Stimulated activated effector memory CD8-positive, alpha-beta T cell treated with anti-CD3 and anti-CD28 coated beads, Interleukin-12 subunit alpha, Interleukin-12 subunit beta, amount 100 ng/mL, for 72 hours (primary cell): ENCODE measurements at regions not wholly inside any gene's neighbourhood (a gene's known extent, or its start where the extent isn't known, plus 50 kb on each side); places are given as distances from the start of the nearest gene placed in this dataset.
A peak's percentile ranks its signal among the peaks of the same experiment; 100 is the strongest.
"Not testable (repeated sequence)": the region's sequence is repeated elsewhere in the genome, so short reads cannot be mapped to it uniquely, and the experiment has no call there.

Experiments
- ATAC-seq: fragments of 150-1000 bp; cut with Tn5 transposase; 2 replicates; pipeline ENCODE4 v1.10.0; 2021
- DNase-seq, 2 donors: peaks; one replicate each; pipeline ENCODE4 v3.0.0; 2021 to 2022; ENCODE audit warnings: low spot score in 2 of 2
- H3K27ac Mint-ChIP-seq: one replicate; pipeline ENCODE4 v1.8.0; 2022; ENCODE audit warnings: mild to moderate bottlenecking, mixed read lengths
- H3K36me3 Mint-ChIP-seq: one replicate; pipeline ENCODE4 v1.8.0; 2022; ENCODE audit warnings: mild to moderate bottlenecking, mixed read lengths
- H3K4me1 Mint-ChIP-seq: one replicate; pipeline ENCODE4 v1.8.0; 2022; ENCODE audit warnings: mixed read lengths
- H3K4me3 Mint-ChIP-seq: one replicate; pipeline ENCODE4 v1.8.0; 2022; ENCODE audit warnings: mild to moderate bottlenecking, mixed read lengths
- H3K9me3 Mint-ChIP-seq: one replicate; pipeline ENCODE4 v1.8.0; 2022; ENCODE audit warnings: mixed read lengths

DNA sequence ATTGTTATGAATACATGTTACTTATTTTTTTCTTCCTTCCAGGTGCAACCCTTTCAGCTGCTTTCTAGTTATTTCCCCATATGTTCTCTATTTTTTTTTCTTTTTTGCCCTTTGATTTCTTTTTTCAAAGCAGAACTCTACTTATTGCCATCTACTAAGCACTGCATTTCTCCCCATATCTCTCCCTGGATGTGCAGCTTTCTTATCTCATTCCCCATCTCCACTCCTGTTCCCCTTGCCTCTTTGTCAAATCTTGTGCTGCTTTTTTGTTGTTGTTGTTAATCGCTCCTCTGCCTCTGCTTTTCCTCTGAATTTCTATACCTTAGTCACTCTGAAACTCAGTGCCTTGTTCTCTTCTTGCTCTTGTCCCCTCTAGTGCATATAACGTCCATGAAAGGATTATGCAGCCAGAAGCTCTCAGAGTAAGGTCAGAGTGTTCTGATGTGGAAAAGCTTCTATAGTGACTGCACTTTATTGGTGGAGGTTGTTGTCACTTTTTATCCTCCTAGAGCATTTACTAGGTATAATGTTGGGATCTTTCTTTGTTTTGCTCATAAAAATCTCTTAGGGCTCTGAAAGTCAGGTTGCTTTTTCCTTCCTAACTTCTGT, 51.1 kb upstream of the JADE1 start:
- Mint-ChIP-seq H3K9me3 (no peaks in the 10 kb centered on the region), H3K36me3 (no peaks in the 10 kb centered on the region), H3K4me1 (no peaks in the 10 kb centered on the region), H3K27ac (no peak overlapping the region), H3K4me3 (no peak overlapping the region)
- no peak for DNase-seq
- no peak for ATAC-seq

- no peak overlapping the region for H3K4me3 Mint-ChIP-seq
- H3K36me3 Mint-ChIP-seq: no peaks in the 10 kb centered on the region
- ATAC-seq: no peak
- no peaks in the 10 kb centered on the region for H3K9me3 Mint-ChIP-seq
- no peaks in the 10 kb centered on the region for H3K4me1 Mint-ChIP-seq
- H3K27ac Mint-ChIP-seq: no peak overlapping the region
- no peak for DNase-seq
These were observed 51.8 kb upstream of the JADE1 start for GRCh38 chr4:128757712-128758111.

DNA sequence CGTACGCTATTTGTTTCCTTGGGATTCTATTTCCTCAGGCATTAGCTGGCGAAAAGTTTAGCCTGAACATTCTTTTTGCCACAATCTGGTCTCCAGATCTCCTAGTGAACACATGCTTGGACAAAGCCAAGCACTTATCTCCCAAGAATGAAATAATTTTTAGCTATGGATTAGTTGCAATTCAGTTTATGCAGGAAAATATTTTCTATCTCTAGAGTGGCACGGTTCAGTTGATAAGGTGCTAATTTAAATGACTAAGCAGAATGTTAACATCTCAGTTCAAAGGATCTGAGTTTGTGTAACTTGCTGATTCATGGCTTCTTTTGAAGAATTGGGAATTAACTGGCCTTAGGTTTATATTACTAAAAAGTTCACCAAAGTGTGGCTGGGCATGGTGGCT, 58.1 kb upstream of the JADE1 start:
- H3K9me3 Mint-ChIP-seq: no peaks in the 10 kb centered on the region
- H3K36me3 Mint-ChIP-seq: no peaks in the 10 kb centered on the region
- H3K4me1 Mint-ChIP-seq: no peaks in the 10 kb centered on the region
- no peak for DNase-seq
- H3K27ac Mint-ChIP-seq: no peak overlapping the region
- H3K4me3 Mint-ChIP-seq: no peak overlapping the region
- no peak for ATAC-seq

- H3K4me1 Mint-ChIP-seq, H3K9me3 Mint-ChIP-seq, ATAC-seq, H3K36me3 Mint-ChIP-seq, H3K27ac Mint-ChIP-seq, DNase-seq, H3K4me3 Mint-ChIP-seq: not testable (repeated sequence)
These were observed 67.8 kb upstream of the JADE1 start for GRCh38 chr4:128741748-128742147.

- ATAC-seq: no peak
- H3K36me3 Mint-ChIP-seq: no peaks in the 10 kb centered on the region
- H3K4me1 Mint-ChIP-seq: no peaks in the 10 kb centered on the region
- no peak overlapping the region for H3K4me3 Mint-ChIP-seq
- H3K27ac Mint-ChIP-seq: no peak overlapping the region
- no peaks in the 10 kb centered on the region for H3K9me3 Mint-ChIP-seq
- no peak for DNase-seq
These were observed 72.4 kb upstream of the JADE1 start for GRCh38 chr4:128737098-128737513.

- no peak for DNase-seq
- no peak overlapping the region for H3K4me3 Mint-ChIP-seq
- H3K4me1 Mint-ChIP-seq: no peaks in the 10 kb centered on the region
- H3K9me3 Mint-ChIP-seq: no peaks in the 10 kb centered on the region
- no peak overlapping the region for H3K27ac Mint-ChIP-seq
- no peak for ATAC-seq
- H3K36me3 Mint-ChIP-seq: no peaks in the 10 kb centered on the region
These were observed 73.8 kb upstream of the JADE1 start for GRCh38 chr4:128735714-128736113.

GRCh38 chr4:128728190-128728589, 81.3 kb upstream of the JADE1 start:
- no peaks in the 10 kb centered on the region for H3K4me1 Mint-ChIP-seq
- no peaks in the 10 kb centered on the region for H3K36me3 Mint-ChIP-seq
- ATAC-seq: no peak
- no peak for DNase-seq
- no peak overlapping the region for H3K27ac Mint-ChIP-seq
- H3K4me3 Mint-ChIP-seq: no peak overlapping the region
- no peaks in the 10 kb centered on the region for H3K9me3 Mint-ChIP-seq

- Mint-ChIP-seq H3K27ac (no peak overlapping the region), H3K4me1 (no peaks in the 10 kb centered on the region), H3K4me3 (no peak overlapping the region), H3K9me3 (no peaks in the 10 kb centered on the region), H3K36me3 (no peaks in the 10 kb centered on the region)
- no peak for ATAC-seq
- DNase-seq: no peak
These were observed 81.8 kb upstream of the JADE1 start for GRCh38 chr4:128727658-128728057.

DNA sequence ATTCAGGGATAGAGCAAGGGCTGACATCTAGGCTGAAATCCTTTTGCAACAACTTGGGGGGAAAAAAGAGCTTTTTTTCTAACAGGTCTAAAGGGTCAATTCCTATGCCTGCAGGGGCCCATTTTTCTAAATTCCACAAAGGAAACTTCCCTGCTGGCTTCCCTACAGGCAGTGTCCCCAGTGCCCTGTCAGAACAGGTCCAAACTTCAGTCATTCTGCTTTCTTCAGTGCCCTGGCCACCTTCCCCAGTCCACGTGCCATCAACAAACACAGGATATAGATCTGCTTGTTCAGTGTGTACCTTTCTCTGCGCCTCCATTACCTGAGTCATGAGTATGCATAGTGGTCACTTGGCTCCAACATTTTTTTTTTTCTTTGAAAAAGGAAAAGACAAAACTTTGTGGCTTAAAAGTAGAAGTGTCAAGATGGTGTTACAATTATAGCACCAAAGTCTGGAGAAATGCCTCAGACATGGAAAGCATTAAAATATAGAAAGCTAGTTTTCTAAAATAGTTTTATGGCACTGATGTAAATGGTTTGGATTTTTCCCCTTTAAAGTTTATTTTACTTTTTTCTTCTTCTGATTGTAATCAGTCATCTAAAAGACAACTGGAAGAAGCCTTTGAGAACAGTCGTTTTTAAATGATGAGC, 84.0 kb upstream of the JADE1 start:
- ATAC-seq: no peak
- Mint-ChIP-seq H3K9me3 (no peaks in the 10 kb centered on the region), H3K4me1 (no peaks in the 10 kb centered on the region), H3K4me3 (no peak overlapping the region), H3K27ac (no peak overlapping the region), H3K36me3 (no peaks in the 10 kb centered on the region)
- DNase-seq: no peak

DNA sequence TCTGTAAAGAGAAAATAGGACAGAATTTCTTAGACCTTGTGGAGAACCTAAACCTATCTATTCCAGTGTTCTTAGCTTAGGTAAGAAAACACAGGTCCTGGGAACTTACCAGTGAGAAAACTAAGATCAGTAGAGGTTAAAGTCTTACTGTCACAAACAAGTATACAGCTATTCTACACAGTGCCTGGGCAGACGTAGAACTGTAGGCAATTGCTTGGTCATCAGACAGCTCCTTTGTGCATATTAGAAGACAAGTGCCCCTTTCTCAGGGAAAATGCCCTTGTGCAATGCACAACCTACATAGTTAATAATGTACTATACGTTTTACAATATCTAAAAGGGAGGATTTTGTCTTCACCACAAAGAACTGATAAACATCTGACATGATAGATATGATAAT, 86.6 kb upstream of the JADE1 start:
- no peak for DNase-seq
- H3K27ac Mint-ChIP-seq: no peak overlapping the region

DNA sequence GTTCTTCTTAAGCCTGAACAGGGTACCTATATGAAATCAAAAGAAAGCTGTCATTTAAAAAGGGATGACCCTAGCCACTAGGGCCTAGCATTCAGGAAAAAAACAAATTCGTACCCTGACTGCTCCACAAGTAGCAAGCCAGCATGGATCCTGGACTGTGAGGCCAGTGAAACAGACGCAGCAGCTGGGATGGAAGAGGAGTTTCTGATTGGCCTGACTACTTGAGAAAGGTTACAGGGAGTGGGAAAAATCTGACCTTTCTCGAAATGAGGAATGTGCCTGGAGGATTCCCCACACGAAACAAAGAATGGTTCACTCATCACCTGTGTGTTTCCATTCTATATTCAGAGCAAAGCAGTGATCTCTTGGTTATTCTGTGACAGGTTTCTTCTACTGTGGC, 87.6 kb upstream of the JADE1 start:
- no peaks in the 10 kb centered on the region for H3K4me1 Mint-ChIP-seq
- DNase-seq (no peak), ATAC-seq (no peak)
- no peak overlapping the region for H3K27ac Mint-ChIP-seq
- H3K4me3 Mint-ChIP-seq: no peak overlapping the region
- no peaks in the 10 kb centered on the region for H3K36me3 Mint-ChIP-seq
- no peaks in the 10 kb centered on the region for H3K9me3 Mint-ChIP-seq

More for the DNA sequence above, 86.6 kb upstream of the JADE1 start:
- ATAC-seq: no peak
- Mint-ChIP-seq H3K9me3 (no peaks in the 10 kb centered on the region), H3K36me3 (no peaks in the 10 kb centered on the region), H3K4me3 (no peak overlapping the region), H3K4me1 (no peaks in the 10 kb centered on the region)

DNA sequence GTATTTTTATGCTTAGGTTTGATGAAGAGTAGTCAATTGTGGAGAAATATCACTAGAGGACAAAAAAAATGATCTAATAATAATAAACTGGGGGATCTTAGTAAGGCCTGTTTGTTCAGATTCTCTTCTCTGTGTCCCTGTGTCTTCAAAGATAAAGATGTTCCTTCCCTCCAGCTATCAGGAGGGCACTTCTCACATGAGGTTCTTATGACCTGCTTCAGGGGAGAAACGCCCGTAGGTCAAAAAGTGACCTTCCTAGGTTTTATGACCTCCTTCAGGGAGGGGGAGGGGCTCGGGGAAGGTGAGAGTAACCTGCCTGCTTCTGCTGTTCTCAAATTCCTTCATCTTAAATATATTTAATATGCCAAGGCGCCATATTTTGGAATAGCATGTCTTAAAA, 89.2 kb upstream of the JADE1 start:
- H3K9me3 Mint-ChIP-seq: no peaks in the 10 kb centered on the region
- H3K4me3 Mint-ChIP-seq: no peak overlapping the region
- H3K27ac Mint-ChIP-seq: no peak overlapping the region
- H3K4me1 Mint-ChIP-seq: no peaks in the 10 kb centered on the region
- no peak for DNase-seq
- no peaks in the 10 kb centered on the region for H3K36me3 Mint-ChIP-seq
- no peak for ATAC-seq

GRCh38 chr4:128718768-128719167, 90.7 kb upstream of the JADE1 start:
- Mint-ChIP-seq H3K27ac (no peak overlapping the region), H3K9me3 (no peaks in the 10 kb centered on the region), H3K4me1 (no peaks in the 10 kb centered on the region), H3K36me3 (no peaks in the 10 kb centered on the region), H3K4me3 (no peak overlapping the region)
- DNase-seq: no peak
- ATAC-seq: no peak

GRCh38 chr4:128716338-128716737, 93.2 kb upstream of the JADE1 start:
- Mint-ChIP-seq H3K27ac (no peak overlapping the region), H3K9me3 (no peaks in the 10 kb centered on the region), H3K4me3 (no peak overlapping the region), H3K36me3 (no peaks in the 10 kb centered on the region), H3K4me1 (no peaks in the 10 kb centered on the region)
- DNase-seq (no peak), ATAC-seq (no peak)

DNA sequence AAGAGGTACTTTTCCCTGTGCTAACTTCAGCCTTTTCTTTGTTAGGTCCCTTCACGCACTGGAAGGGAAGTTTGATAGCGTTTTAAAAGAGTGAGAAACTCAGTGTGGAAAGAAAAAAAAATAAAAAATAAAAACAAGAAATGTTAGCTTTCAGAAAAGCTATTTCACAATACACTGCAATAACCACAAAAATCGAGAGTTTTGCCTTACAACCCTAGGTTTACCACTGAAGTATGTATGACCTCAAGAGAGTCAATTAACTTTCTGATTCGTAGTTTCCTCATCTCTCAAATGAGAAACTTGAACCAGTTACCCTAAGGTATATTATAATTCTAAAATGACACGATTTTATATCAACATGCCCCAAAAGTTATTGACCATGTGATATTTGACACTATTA, 93.9 kb upstream of the JADE1 start:
- H3K36me3 Mint-ChIP-seq: no peaks in the 10 kb centered on the region
- no peak overlapping the region for H3K4me3 Mint-ChIP-seq
- no peaks in the 10 kb centered on the region for H3K4me1 Mint-ChIP-seq
- DNase-seq: no peak
- ATAC-seq: no peak
- no peak overlapping the region for H3K27ac Mint-ChIP-seq
- H3K9me3 Mint-ChIP-seq: no peaks in the 10 kb centered on the region

- ATAC-seq (no peak), DNase-seq (no peak)
- Mint-ChIP-seq H3K9me3 (no peaks in the 10 kb centered on the region), H3K4me3 (no peak overlapping the region), H3K36me3 (no peaks in the 10 kb centered on the region), H3K4me1 (peaks cover 6% of the 10 kb centered on the region), H3K27ac (no peak overlapping the region)
These were observed 98.1 kb upstream of the JADE1 start for GRCh38 chr4:128711361-128711760.

DNA sequence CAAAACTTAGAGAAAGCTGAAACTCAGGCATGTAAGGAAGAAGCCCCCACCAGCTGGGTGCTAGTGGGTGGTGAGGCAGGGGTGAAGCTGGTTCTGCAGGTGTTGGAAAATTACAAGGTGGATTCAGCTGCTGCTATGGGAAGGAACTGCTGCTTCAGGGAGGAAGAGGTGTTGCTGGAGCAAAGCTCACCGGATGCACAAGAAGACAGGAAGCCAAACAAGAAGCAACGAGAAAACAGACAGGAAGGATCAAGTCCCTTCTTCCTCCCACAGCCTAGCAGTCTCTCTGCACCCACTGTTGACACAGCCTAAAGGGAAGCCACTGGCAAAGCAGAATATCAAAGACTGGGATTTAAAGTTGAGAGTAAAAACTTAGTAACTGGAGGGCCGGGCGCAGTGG, 100.2 kb upstream of the JADE1 start:
- H3K4me1 Mint-ChIP-seq: peaks cover 6% of the 10 kb centered on the region
- ATAC-seq (no peak), DNase-seq (no peak)
- H3K9me3 Mint-ChIP-seq: no peaks in the 10 kb centered on the region
- H3K36me3 Mint-ChIP-seq: no peaks in the 10 kb centered on the region
- H3K27ac Mint-ChIP-seq: peak overlapping the region; percentile 55
- H3K4me3 Mint-ChIP-seq: no peak overlapping the region
